MM.1S (cell line): ENCODE measurements at regions not wholly inside any gene's neighbourhood (a gene's known extent, or its start where the extent isn't known, plus 50 kb on each side); places are given as distances from the start of the nearest gene placed in this dataset.
A peak's percentile ranks its signal among the peaks of the same experiment; 100 is the strongest.

Experiments used
- DNase-seq: peaks from one replicate; pipeline ENCODE4 v3.0.0-alpha.2; 2015
- H2AFZ ChIP-seq: fragments of 300-600 bp; sonication (generic); 2 replicates; pipeline ENCODE4 v1.6.0; 2016; ENCODE audit warnings: antibody characterized with exemption, low read length
- H3F3A ChIP-seq: fragments of 300-600 bp; sonication (generic); 2 replicates; pipeline ENCODE4 v1.6.1; 2016; ENCODE audit warnings: mild to moderate bottlenecking, antibody characterized with exemption, low read length, moderate library complexity, mixed read lengths; ENCODE audit not compliant: insufficient read depth
- H3K27ac ChIP-seq: fragments of 300-600 bp; sonication (generic); 2 replicates; pipeline ENCODE4 v1.5.1; 2016; ENCODE audit warnings: mild to moderate bottlenecking, low read length
- H3K27me3 ChIP-seq: fragments of 300-600 bp; sonication (generic); replicated peaks from 2 replicates; pipeline ENCODE4 v1.6.0; 2016; ENCODE audit warnings: low read length; ENCODE audit not compliant: insufficient read depth
- H3K36me3 ChIP-seq: fragments of 300-600 bp; sonication (generic); replicated peaks from 2 replicates; pipeline ENCODE4 v1.6.1; 2016; ENCODE audit warnings: mild to moderate bottlenecking, low read length, mixed read lengths; ENCODE audit not compliant: insufficient read depth
- H3K4me1 ChIP-seq: fragments of 300-600 bp; sonication (generic); 2 replicates; pipeline ENCODE4 v1.6.1; 2016; ENCODE audit warnings: low read length, mixed read lengths
- H3K4me2 ChIP-seq: fragments of 300-600 bp; sonication (generic); 2 replicates; pipeline ENCODE4 v1.6.0; 2016; ENCODE audit warnings: low read depth, low read length
- H3K4me3 ChIP-seq: fragments of 300-600 bp; sonication (generic); 2 replicates; pipeline ENCODE4 v1.5.1; 2016; ENCODE audit warnings: low read length, mixed read lengths
- H3K79me2 ChIP-seq: fragments of 300-600 bp; sonication (generic); 2 replicates; pipeline ENCODE4 v1.6.1; 2016; ENCODE audit warnings: mixed run types, low read length, mixed read lengths
- H3K9ac ChIP-seq: fragments of 300-600 bp; sonication (generic); 2 replicates; pipeline ENCODE4 v1.6.1; 2016; ENCODE audit warnings: low read length, mixed read lengths
- H3K9me2 ChIP-seq: fragments of 300-600 bp; sonication (generic); replicated peaks from 2 replicates; pipeline ENCODE4 v1.6.1; 2016; ENCODE audit warnings: mild to moderate bottlenecking, low read length, mixed read lengths; ENCODE audit not compliant: insufficient read depth
- H3K9me3 ChIP-seq: fragments of 300-600 bp; sonication (generic); replicated peaks from 2 replicates; pipeline ENCODE4 v1.6.1; 2016; ENCODE audit warnings: mild to moderate bottlenecking, low read length, mixed read lengths; ENCODE audit not compliant: insufficient read depth
- H4K20me1 ChIP-seq: fragments of 300-600 bp; sonication (generic); 2 replicates; pipeline ENCODE4 v1.6.1; 2016; ENCODE audit warnings: mild to moderate bottlenecking, low read length, moderate library complexity, mixed read lengths; ENCODE audit not compliant: insufficient read depth
- EZH2 ChIP-seq: fragments of 300-600 bp; sonication (generic); optimal IDR thresholded peaks from 2 replicates; pipeline ENCODE3; 2017; ENCODE audit warnings: low read depth, mild to moderate bottlenecking, antibody characterized with exemption, low read length, mixed read lengths

- H3K9ac ChIP-seq: no peak overlapping the region
- peaks cover 17% of the 10 kb centered on the region for H3K4me1 ChIP-seq
- no peaks in the 10 kb centered on the region for H3K9me2 ChIP-seq
- TF ChIP-seq EZH2: no peak
- no peaks in the 10 kb centered on the region for H4K20me1 ChIP-seq
- no peak overlapping the region for H3K27ac ChIP-seq
- no peaks in the 10 kb centered on the region for H3K27me3 ChIP-seq
- H3K4me3 ChIP-seq: no peak overlapping the region
- DNase-seq: no peak
- peak overlapping the region; percentile 23; the same call in 1 of the 2 replicates for H2AFZ ChIP-seq
- H3K36me3 ChIP-seq: no peaks in the 10 kb centered on the region
- H3K9me3 ChIP-seq: no peaks in the 10 kb centered on the region
- H3F3A ChIP-seq: no peaks in the 10 kb centered on the region
- H3K4me2 ChIP-seq: no peak overlapping the region; the same call in 1 of the 2 replicates
- no peaks in the 10 kb centered on the region for H3K79me2 ChIP-seq
Measured at GRCh38 chr6:149267513-149268043, 49.9 kb upstream of the TAB2 start.
